K562 (cell line): ENCODE measurements at regions not wholly inside any gene's neighbourhood (a gene's known extent, or its start where the extent isn't known, plus 50 kb on each side); places are given as distances from the start of the nearest gene placed in this dataset.

Source experiments
- ATAC-seq: fragments of 200-7000 bp; cut with Tn5 transposase; 3 replicates; pipeline ENCODE4 v1.9.1; 2020; ENCODE audit warnings: moderate library complexity
- BruUV-seq: library from RNA; stranded (reverse); fragments of 400-500 nt; replicated peaks from 2 replicates; lab custom pipeline; 2021; lab: Mats Ljungman, UMichigan
- CTCF ChIA-PET: fragments of 300-600 bp; formaldehyde crosslinking; extraction: SDS; loops from one replicate; lab custom pipeline; 2021; ENCODE audit warnings: low intra/inter-chr PET ratio; lab: Yijun Ruan, JAX
- POLR2A ChIA-PET: fragments of 300-600, 350-650 bp; sonication (Branson Sonifier 250); formaldehyde crosslinking; extraction: SDS; loops from one replicate; lab custom pipeline; 2021; ENCODE audit warnings: antibody characterized with exemption, inconsistent platforms; lab: Yijun Ruan, JAX
- DNase-seq, 4 experiments: peaks; one replicate each; pipeline versions ENCODE4 v3.0.0 to v3.0.0-alpha.2; 2011 to 2018; ENCODE audit warnings: low spot score in 3 of 4, mixed read lengths in 3 of 4; ENCODE audit errors: extremely low read depth in 1 of 4
- FAIRE-seq: peaks from 2 replicates; lab custom pipeline; 2011; peaks lifted over from hg19 to GRCh38; lab: Jason Lieb, UNC
- H2AFZ ChIP-seq: 2 replicates; pipeline ENCODE4 v1.6.0; 2011; ENCODE audit warnings: low read depth, low read length, control low read depth, inconsistent platforms
- H3K27ac ChIP-seq: fragments of 200-600 bp; 3 replicates; pipeline ENCODE4 v1.8.0; 2011; ENCODE audit warnings: low read depth, mild to moderate bottlenecking, control low read depth, inconsistent platforms, low read length, moderate library complexity, mixed read lengths; ENCODE audit errors: extremely low read depth
- H3K27me3 ChIP-seq, 2 experiments: fragments of 300-600 bp in 1 of 2; 2 replicates in 1 of 2; 3 replicates in 1 of 2; pipeline versions ENCODE4 v1.6.0 to v1.8.0; 2011; ENCODE audit warnings: inconsistent platforms in 2 of 2, low read length in 2 of 2, mild to moderate bottlenecking in 1 of 2, mixed read lengths in 1 of 2, moderate library complexity in 1 of 2; ENCODE audit not compliant: control insufficient read depth in 2 of 2, insufficient read depth in 2 of 2
- H3K36me3 ChIP-seq: fragments of 300-600 bp; 3 replicates; pipeline ENCODE4 v1.8.0; 2011; ENCODE audit warnings: mild to moderate bottlenecking, low read length, inconsistent platforms; ENCODE audit not compliant: control insufficient read depth, insufficient read depth
- H3K4me1 ChIP-seq, 2 experiments: fragments of 200-600 bp in 1 of 2; replicated peaks in 1 of 2; 2 replicates in 1 of 2; 3 replicates in 1 of 2; pipeline versions ENCODE4 v1.5.1 to v1.8.0; 2011; ENCODE audit warnings: inconsistent platforms in 2 of 2, low read length in 2 of 2, mild to moderate bottlenecking in 1 of 2, mixed read lengths in 1 of 2, moderate library complexity in 1 of 2; ENCODE audit not compliant: control insufficient read depth in 2 of 2, insufficient read depth in 2 of 2
- H3K4me2 ChIP-seq: 2 replicates; pipeline ENCODE4 v1.6.1; 2011; ENCODE audit warnings: low read length, control low read depth, inconsistent platforms, mixed read lengths; ENCODE audit not compliant: insufficient read depth
- H3K4me3 ChIP-seq: fragments of 200-600 bp; sonication (generic), shearing (Covaris generic); 2 replicates; pipeline ENCODE4 v1.5.1; 2016; ENCODE audit warnings: control low read depth, inconsistent platforms
- H3K79me2 ChIP-seq: fragments of 200-600 bp; 3 replicates; pipeline ENCODE4 v1.8.0; 2011; ENCODE audit warnings: low read length, inconsistent platforms; ENCODE audit not compliant: control insufficient read depth, insufficient read depth
- H3K9ac ChIP-seq, 2 experiments: 2 replicates each; pipeline versions ENCODE4 v1.6.0 to v1.6.1; 2011; ENCODE audit warnings: low read depth in 2 of 2, low read length in 2 of 2, control low read depth in 1 of 2, inconsistent platforms in 1 of 2, mild to moderate bottlenecking in 1 of 2, mixed read lengths in 1 of 2; ENCODE audit not compliant: insufficient read depth in 1 of 2
- H3K9me1 ChIP-seq: one replicate; pipeline ENCODE4 v1.6.0; 2011; ENCODE audit warnings: inconsistent platforms, mild to moderate bottlenecking, low read length, moderate library complexity; ENCODE audit not compliant: control insufficient read depth, insufficient read depth
- H3K9me3 ChIP-seq: replicated peaks from 2 replicates; pipeline ENCODE4 v1.5.1; 2011; ENCODE audit warnings: low read depth, low read length, inconsistent platforms; ENCODE audit not compliant: control insufficient read depth, insufficient read depth
- H4K20me1 ChIP-seq: replicated peaks from 2 replicates; pipeline ENCODE4 v1.6.1; 2011; ENCODE audit warnings: low read length, inconsistent platforms, mixed read lengths; ENCODE audit not compliant: control insufficient read depth, insufficient read depth
- CBX8 ChIP-seq: fragments of 200-600 bp; sonication (generic); IDR thresholded peaks from 2 replicates; pipeline ENCODE4 v1.6.1; 2012; ENCODE audit warnings: borderline replicate concordance, mixed run types, low read depth, mild to moderate bottlenecking, moderate library complexity, mixed read lengths, low read length, control low read depth, inconsistent platforms; ENCODE audit not compliant: poor library complexity, severe bottlenecking; ENCODE audit errors: extremely low read depth
- FOS ChIP-seq: IDR thresholded peaks from 3 replicates; pipeline ENCODE4 v1.6.1; 2011; ENCODE audit not compliant: insufficient read length; ENCODE audit errors: extremely low read depth
- GTF2F1 ChIP-seq: IDR thresholded peaks from 2 replicates; pipeline ENCODE4 v1.6.1; 2011; ENCODE audit warnings: low read depth, low read length, improper control_type of control experiment
- HINFP ChIP-seq: fragments of 450-650 bp; conservative IDR thresholded peaks from 2 replicates; pipeline ENCODE4 v1.6.1; 2016; ENCODE audit warnings: missing genetic modification characterization, low read depth, mild to moderate bottlenecking, control low read depth, missing compliant biosample characterization
- HOMEZ ChIP-seq: fragments of 250-450 bp; sonication (Bioruptor Pico); IDR thresholded peaks from 2 replicates; pipeline ENCODE4 v1.4.0; 2020; ENCODE audit warnings: mild to moderate bottlenecking, moderate library complexity
- SMAD1 ChIP-seq: fragments of 150-350 bp; IDR thresholded peaks from 2 replicates; pipeline ENCODE4 v1.6.1; 2014; ENCODE audit warnings: low read length, low read depth; ENCODE audit not compliant: partially characterized antibody
- TGIF2 ChIP-seq: sonication (generic); formaldehyde crosslinking; IDR thresholded peaks from 2 replicates; pipeline ENCODE4 v1.8.1; 2022; ENCODE audit warnings: mild to moderate bottlenecking, missing genetic modification reagents, moderate library complexity
- VEZF1 ChIP-seq: fragments of 200-800 bp; sonication (Bioruptor generic); IDR thresholded peaks from 2 replicates; pipeline ENCODE4 v1.6.1; 2017; ENCODE audit warnings: missing genetic modification characterization, missing compliant biosample characterization
- ZNF263 ChIP-seq: sonication (generic); formaldehyde crosslinking; IDR thresholded peaks from 2 replicates; pipeline ENCODE4 v1.8.0; 2022; ENCODE audit warnings: mild to moderate bottlenecking, missing genetic modification reagents, borderline replicate concordance
- ZNF696 ChIP-seq: fragments of 250-450 bp; sonication (Bioruptor Pico); conservative IDR thresholded peaks from 2 replicates; pipeline ENCODE4 v1.4.0; 2020; ENCODE audit warnings: mild to moderate bottlenecking, moderate library complexity
- ZNF75A ChIP-seq: fragments of 450-650 bp; formaldehyde crosslinking; IDR thresholded peaks from 2 replicates; pipeline ENCODE4 v1.4.0; 2020; ENCODE audit warnings: mild to moderate bottlenecking
- in situ Hi-C: fragments of 300-500 bp; cut with MboI; formaldehyde crosslinking; loops from 4 replicates; pipeline ENCODE4 v1.15.0; 2018; ENCODE audit warnings: inconsistent platforms, mixed read lengths
- intact Hi-C: fragments of 100-400 bp; cut with micrococcal nuclease; formaldehyde crosslinking; loops from 2 replicates; pipeline ENCODE4 v1.14.2; 2022

GRCh38 chr14:27222671-27223070 is 624.8 kb upstream of the NOVA1 start (continued):
- TF ChIP-seq CBX8 (no peak), FOS (no peak)

GRCh38 chr14:27223906-27224305 is 626.1 kb upstream of the NOVA1 start:
- in situ Hi-C loops (no loop called here), intact Hi-C loops (no loop called here)
- POLR2A ChIA-PET = no interaction called here
- CTCF ChIA-PET = no interaction called here
- Histone ChIP-seq H3K79me2 (no peaks in the 10 kb centered on the region), H2AFZ (no peak overlapping the region), H3K9me3 (no peaks in the 10 kb centered on the region), H3K9ac (no peak overlapping the region), H3K27ac (no peak overlapping the region), H3K4me3 (no peak overlapping the region), H4K20me1 (no peaks in the 10 kb centered on the region), H3K4me2 (no peak overlapping the region), H3K4me1 (no peaks in the 10 kb centered on the region), H3K9me1 (no peaks in the 10 kb centered on the region), H3K27me3 (no peaks in the 10 kb centered on the region), H3K36me3 (no peaks in the 10 kb centered on the region)
- TF ChIP-seq HINFP (tag) = no peak
- no peak for TF ChIP-seq HOMEZ (CRISPR knock-in tag)
- no peak for TF ChIP-seq ZNF75A (CRISPR knock-in tag)
- TF ChIP-seq ZNF696 (CRISPR knock-in tag) = no peak
- TF ChIP-seq VEZF1 (CRISPR knock-in tag) = no peak
- no peak for TF ChIP-seq GTF2F1
- TF ChIP-seq SMAD1 = no peak
- no peak for TF ChIP-seq ZNF263
- TF ChIP-seq TGIF2 = no peak
- FAIRE-seq (no peak), DNase-seq (no peak), ATAC-seq (no peak)
- BruUV-seq = no TSS peak
